ENCODE measurements at regions not wholly inside any gene's neighbourhood (a gene's known extent, or its start where the extent isn't known, plus 50 kb on each side); places are given as distances from the start of the nearest gene placed in this dataset.

DNA sequence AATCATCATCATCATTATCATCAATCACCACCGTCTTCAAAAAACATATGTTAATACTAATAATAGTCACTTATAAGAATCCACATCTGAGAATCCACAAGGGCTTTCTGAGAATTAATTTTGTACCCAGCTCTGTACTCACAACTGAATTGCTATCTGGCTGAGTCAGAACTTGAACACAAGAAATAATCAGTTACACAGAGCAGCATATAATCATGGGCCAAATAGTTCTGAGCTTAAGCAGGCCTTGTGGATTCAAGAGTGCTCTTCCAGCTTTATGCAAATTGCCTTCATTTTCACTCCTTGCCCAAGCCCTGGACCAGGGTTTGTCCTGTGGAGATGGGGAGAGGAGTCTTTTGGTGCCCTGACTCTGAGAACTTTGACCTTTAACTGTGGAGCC, 304.5 kb downstream of the ZNF248 start:
- TF ChIP-seq EZH2 (IDR thresholded peaks at IDR 0.05; ENCODE audit: borderline replicate concordance, insufficient read depth, low read depth, low read length, poor library complexity, severe bottlenecking) (no peak), CTCF (IDR thresholded peaks at IDR 0.05) (no peak)
